K562 (cell line): ENCODE measurements at regions not wholly inside any gene's neighbourhood (a gene's known extent, or its start where the extent isn't known, plus 50 kb on each side); places are given as distances from the start of the nearest gene placed in this dataset.

Experiments
- ARID1B ChIP-seq: fragments of 450-650 bp; IDR thresholded peaks from 2 replicates; pipeline ENCODE4 v1.6.1; 2016; ENCODE audit warnings: antibody characterized with exemption, mild to moderate bottlenecking, inconsistent platforms
- CC2D1A ChIP-seq: fragments of 450-650 bp; IDR thresholded peaks from 2 replicates; pipeline ENCODE4 v1.6.1; 2017; ENCODE audit warnings: mild to moderate bottlenecking
- FUS ChIP-seq: fragments of 200-400 bp; formaldehyde crosslinking; optimal IDR thresholded peaks from 2 replicates; pipeline ENCODE3; 2017; ENCODE audit warnings: low read depth, low read length
- GTF2F1 ChIP-seq: IDR thresholded peaks from 2 replicates; pipeline ENCODE4 v1.6.1; 2011; ENCODE audit warnings: low read depth, low read length, improper control_type of control experiment
- HDAC3 ChIP-seq: fragments of 450-650 bp; IDR thresholded peaks from 2 replicates; pipeline ENCODE4 v1.6.1; 2018; ENCODE audit warnings: borderline replicate concordance, mild to moderate bottlenecking, moderate library complexity; ENCODE audit not compliant: partially characterized antibody
- HIVEP1 ChIP-seq: fragments of 250-450 bp; sonication (Bioruptor Pico); IDR thresholded peaks from 2 replicates; pipeline ENCODE4 v1.4.0; 2020; ENCODE audit warnings: mild to moderate bottlenecking
- HNRNPK ChIP-seq: fragments of 200-400 bp; formaldehyde crosslinking; IDR thresholded peaks from one replicate; pipeline ENCODE4 v1.6.1; 2018; ENCODE audit warnings: mild to moderate bottlenecking, low read depth, low read length; ENCODE audit not compliant: poor library complexity, severe bottlenecking
- LCOR ChIP-seq: sonication (generic); formaldehyde crosslinking; IDR thresholded peaks from 2 replicates; pipeline ENCODE4 v1.8.0; 2022; ENCODE audit warnings: mild to moderate bottlenecking, missing genetic modification reagents
- LEF1 ChIP-seq: fragments of 450-650 bp; IDR thresholded peaks from 2 replicates; pipeline ENCODE4 v1.6.1; 2016; ENCODE audit warnings: mild to moderate bottlenecking
- NFE2L1 ChIP-seq: fragments of 450-650 bp; IDR thresholded peaks from 2 replicates; pipeline ENCODE4 v1.6.1; 2016; ENCODE audit warnings: missing genetic modification characterization, low read depth, mild to moderate bottlenecking, missing compliant biosample characterization, moderate library complexity, borderline replicate concordance
- POLR2A ChIP-seq: fragments of 450-650 bp; conservative IDR thresholded peaks from 2 replicates; pipeline ENCODE4 v1.6.1; 2016
- SIN3B ChIP-seq: fragments of 450-650 bp; IDR thresholded peaks from 2 replicates; pipeline ENCODE4 v1.6.1; 2017; ENCODE audit warnings: low read depth, mild to moderate bottlenecking, moderate library complexity
- SP1 ChIP-seq: sonication (generic); formaldehyde crosslinking; IDR thresholded peaks from 2 replicates; pipeline ENCODE4 v1.8.1; 2022; ENCODE audit warnings: mild to moderate bottlenecking, missing genetic modification reagents
- SREBF2 ChIP-seq: sonication (generic); formaldehyde crosslinking; IDR thresholded peaks from 2 replicates; pipeline ENCODE4 v1.4.0; 2020; ENCODE audit warnings: mild to moderate bottlenecking, missing genetic modification reagents
- TRIM24 ChIP-seq, 2 experiments: fragments of 450-650 bp; IDR thresholded peaks; 2 replicates each; pipeline ENCODE4 v1.6.1; 2016
- ZKSCAN8 ChIP-seq: fragments of 200-800 bp; sonication (Bioruptor generic); IDR thresholded peaks from 2 replicates; pipeline ENCODE4 v1.6.1; 2016; ENCODE audit warnings: missing genetic modification characterization, missing compliant biosample characterization
- ZNF175 ChIP-seq: fragments of 200-800 bp; sonication (Bioruptor generic); IDR thresholded peaks from 2 replicates; pipeline ENCODE4 v1.6.1; 2016; ENCODE audit warnings: low read depth, mild to moderate bottlenecking, missing genetic modification characterization, missing compliant biosample characterization
- ZNF274 ChIP-seq: IDR thresholded peaks from 2 replicates; pipeline ENCODE4 v1.6.1; 2011; ENCODE audit warnings: low read depth, mild to moderate bottlenecking, low read length, moderate library complexity, borderline replicate concordance
- TF ChIP-seq, protein P1 (sequence below): fragments of 200-400 bp; formaldehyde crosslinking; IDR thresholded peaks from 2 replicates; pipeline ENCODE4 v1.6.1; 2017; ENCODE audit warnings: mild to moderate bottlenecking, low read depth, low read length, moderate library complexity
- TF ChIP-seq, protein P2 (sequence below), 2 experiments: fragments of 450-650 bp; IDR thresholded peaks; 2 replicates each; pipeline ENCODE4 v1.6.1; 2018; ENCODE audit warnings: mild to moderate bottlenecking in 2 of 2, low read depth in 1 of 2; ENCODE audit not compliant: partially characterized antibody in 2 of 2
- TF ChIP-seq, protein P3 (sequence below): fragments of 450-650 bp; formaldehyde crosslinking; IDR thresholded peaks from 2 replicates; pipeline ENCODE4 v1.4.0; 2022; ENCODE audit warnings: missing genetic modification characterization

DNA sequence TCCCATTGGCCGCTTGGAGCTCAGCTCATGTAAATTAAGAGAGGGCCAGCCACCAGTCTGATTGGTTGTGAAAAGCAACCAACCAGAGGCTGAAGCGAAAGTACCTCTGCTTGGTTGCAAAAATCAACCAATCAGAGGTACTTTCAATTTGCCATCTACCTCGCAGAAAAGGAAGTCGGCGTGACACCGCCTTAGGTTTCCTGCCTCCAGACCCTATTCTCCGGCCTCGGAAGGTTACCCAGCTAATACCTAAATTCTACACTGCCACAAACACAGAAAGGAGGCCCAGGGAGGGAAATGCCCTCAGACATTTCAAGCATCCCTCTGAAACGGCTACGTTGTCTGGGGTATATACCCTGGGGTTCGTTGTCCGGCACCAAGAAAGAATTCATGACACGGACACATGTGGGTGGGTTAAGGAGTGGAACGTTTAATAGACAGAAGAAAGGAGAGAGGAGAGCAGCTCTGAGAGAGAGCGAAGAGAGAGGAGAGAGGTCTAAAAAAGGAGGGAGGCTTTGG lies 481.3 kb downstream of the TMEM114 start (continued):
- TF ChIP-seq, protein P1, sequence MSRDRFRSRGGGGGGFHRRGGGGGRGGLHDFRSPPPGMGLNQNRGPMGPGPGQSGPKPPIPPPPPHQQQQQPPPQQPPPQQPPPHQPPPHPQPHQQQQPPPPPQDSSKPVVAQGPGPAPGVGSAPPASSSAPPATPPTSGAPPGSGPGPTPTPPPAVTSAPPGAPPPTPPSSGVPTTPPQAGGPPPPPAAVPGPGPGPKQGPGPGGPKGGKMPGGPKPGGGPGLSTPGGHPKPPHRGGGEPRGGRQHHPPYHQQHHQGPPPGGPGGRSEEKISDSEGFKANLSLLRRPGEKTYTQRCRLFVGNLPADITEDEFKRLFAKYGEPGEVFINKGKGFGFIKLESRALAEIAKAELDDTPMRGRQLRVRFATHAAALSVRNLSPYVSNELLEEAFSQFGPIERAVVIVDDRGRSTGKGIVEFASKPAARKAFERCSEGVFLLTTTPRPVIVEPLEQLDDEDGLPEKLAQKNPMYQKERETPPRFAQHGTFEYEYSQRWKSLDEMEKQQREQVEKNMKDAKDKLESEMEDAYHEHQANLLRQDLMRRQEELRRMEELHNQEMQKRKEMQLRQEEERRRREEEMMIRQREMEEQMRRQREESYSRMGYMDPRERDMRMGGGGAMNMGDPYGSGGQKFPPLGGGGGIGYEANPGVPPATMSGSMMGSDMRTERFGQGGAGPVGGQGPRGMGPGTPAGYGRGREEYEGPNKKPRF = no peak
- no peak; the same call in 1 of the 2 replicates for TF ChIP-seq POLR2A
- TF ChIP-seq ZKSCAN8 (CRISPR knock-in tag) = no peak
- no peak for TF ChIP-seq ZNF175 (CRISPR knock-in tag)
- peak; percentile 34 for TF ChIP-seq LCOR
- TF ChIP-seq HNRNPK = no peak
- 0 out of 2 replicates have a peak, but pooled peaks have one; percentile 17 for TF ChIP-seq SP1 (CRISPR knock-in tag)
- TF ChIP-seq TRIM24 (IDR thresholded peaks at IDR 0.05) = no peak
- TF ChIP-seq SREBF2 (CRISPR knock-in tag) = no peak
- 0 out of 2 replicates have a peak, but pooled peaks have one; percentile 23 for TF ChIP-seq HIVEP1
- TF ChIP-seq ZNF274 = no peak
- TF ChIP-seq HDAC3 = peak; percentile 28
- TF ChIP-seq GTF2F1 = no peak
- TF ChIP-seq CC2D1A = 0 out of 2 replicates have a peak, but pooled peaks have one; percentile 10
- TF ChIP-seq ARID1B = 0 out of 2 replicates have a peak, but pooled peaks have one; percentile 7
- 0 out of 2 replicates have a peak, but pooled peaks have one; percentile 16 for TF ChIP-seq SIN3B
- TF ChIP-seq, protein P2, sequence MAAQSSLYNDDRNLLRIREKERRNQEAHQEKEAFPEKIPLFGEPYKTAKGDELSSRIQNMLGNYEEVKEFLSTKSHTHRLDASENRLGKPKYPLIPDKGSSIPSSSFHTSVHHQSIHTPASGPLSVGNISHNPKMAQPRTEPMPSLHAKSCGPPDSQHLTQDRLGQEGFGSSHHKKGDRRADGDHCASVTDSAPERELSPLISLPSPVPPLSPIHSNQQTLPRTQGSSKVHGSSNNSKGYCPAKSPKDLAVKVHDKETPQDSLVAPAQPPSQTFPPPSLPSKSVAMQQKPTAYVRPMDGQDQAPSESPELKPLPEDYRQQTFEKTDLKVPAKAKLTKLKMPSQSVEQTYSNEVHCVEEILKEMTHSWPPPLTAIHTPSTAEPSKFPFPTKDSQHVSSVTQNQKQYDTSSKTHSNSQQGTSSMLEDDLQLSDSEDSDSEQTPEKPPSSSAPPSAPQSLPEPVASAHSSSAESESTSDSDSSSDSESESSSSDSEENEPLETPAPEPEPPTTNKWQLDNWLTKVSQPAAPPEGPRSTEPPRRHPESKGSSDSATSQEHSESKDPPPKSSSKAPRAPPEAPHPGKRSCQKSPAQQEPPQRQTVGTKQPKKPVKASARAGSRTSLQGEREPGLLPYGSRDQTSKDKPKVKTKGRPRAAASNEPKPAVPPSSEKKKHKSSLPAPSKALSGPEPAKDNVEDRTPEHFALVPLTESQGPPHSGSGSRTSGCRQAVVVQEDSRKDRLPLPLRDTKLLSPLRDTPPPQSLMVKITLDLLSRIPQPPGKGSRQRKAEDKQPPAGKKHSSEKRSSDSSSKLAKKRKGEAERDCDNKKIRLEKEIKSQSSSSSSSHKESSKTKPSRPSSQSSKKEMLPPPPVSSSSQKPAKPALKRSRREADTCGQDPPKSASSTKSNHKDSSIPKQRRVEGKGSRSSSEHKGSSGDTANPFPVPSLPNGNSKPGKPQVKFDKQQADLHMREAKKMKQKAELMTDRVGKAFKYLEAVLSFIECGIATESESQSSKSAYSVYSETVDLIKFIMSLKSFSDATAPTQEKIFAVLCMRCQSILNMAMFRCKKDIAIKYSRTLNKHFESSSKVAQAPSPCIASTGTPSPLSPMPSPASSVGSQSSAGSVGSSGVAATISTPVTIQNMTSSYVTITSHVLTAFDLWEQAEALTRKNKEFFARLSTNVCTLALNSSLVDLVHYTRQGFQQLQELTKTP (IDR thresholded peaks at IDR 0.05; ENCODE audit: low read depth in 1 of 2, partially characterized antibody in 2 of 2) = peak in 1 of 2 experiments; percentile 3
- no peak for TF ChIP-seq LEF1
- TF ChIP-seq FUS = no peak
- no peak for TF ChIP-seq NFE2L1 (tag)
- TF ChIP-seq, protein P3, sequence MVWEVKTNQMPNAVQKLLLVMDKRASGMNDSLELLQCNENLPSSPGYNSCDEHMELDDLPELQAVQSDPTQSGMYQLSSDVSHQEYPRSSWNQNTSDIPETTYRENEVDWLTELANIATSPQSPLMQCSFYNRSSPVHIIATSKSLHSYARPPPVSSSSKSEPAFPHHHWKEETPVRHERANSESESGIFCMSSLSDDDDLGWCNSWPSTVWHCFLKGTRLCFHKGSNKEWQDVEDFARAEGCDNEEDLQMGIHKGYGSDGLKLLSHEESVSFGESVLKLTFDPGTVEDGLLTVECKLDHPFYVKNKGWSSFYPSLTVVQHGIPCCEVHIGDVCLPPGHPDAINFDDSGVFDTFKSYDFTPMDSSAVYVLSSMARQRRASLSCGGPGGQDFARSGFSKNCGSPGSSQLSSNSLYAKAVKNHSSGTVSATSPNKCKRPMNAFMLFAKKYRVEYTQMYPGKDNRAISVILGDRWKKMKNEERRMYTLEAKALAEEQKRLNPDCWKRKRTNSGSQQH = peak; percentile 34; the same call in 1 of the 2 replicates
